Activated T-helper 2 cell treated with anti-CD3 and anti-CD28 coated beads, Interferon-gamma antibody, Interleukin-2, Interleukin-4, amounts not matched to agents 10 μg/mL and 5 μg/mL and 100 μg/mL, durations not matched to agents 14 hours and 24 hours and 36 hours (primary cell): ENCODE measurements at regions not wholly inside any gene's neighbourhood (a gene's known extent, or its start where the extent isn't known, plus 50 kb on each side); places are given as distances from the start of the nearest gene placed in this dataset.
"Not testable (repeated sequence)": the region's sequence is repeated elsewhere in the genome, so short reads cannot be mapped to it uniquely, and the experiment has no call there.

ENCODE experiments used
- DNase-seq: peaks from one replicate; pipeline ENCODE4 v3.0.0; 2021; ENCODE audit warnings: low spot score
- H3K27ac Mint-ChIP-seq: one replicate; pipeline ENCODE4 v1.8.0; 2021; ENCODE audit warnings: mixed read lengths
- H3K27me3 Mint-ChIP-seq: one replicate; pipeline ENCODE4 v1.8.0; 2021; ENCODE audit warnings: low read depth, mixed read lengths
- H3K36me3 Mint-ChIP-seq: one replicate; pipeline ENCODE4 v1.8.0; 2021; ENCODE audit warnings: low read depth, mixed read lengths
- H3K4me1 Mint-ChIP-seq: one replicate; pipeline ENCODE4 v1.8.0; 2021; ENCODE audit warnings: low read depth, mixed read lengths
- H3K4me3 Mint-ChIP-seq: one replicate; pipeline ENCODE4 v1.8.0; 2021; ENCODE audit warnings: low read depth, mild to moderate bottlenecking, moderate library complexity, mixed read lengths
- H3K9me3 Mint-ChIP-seq: one replicate; pipeline ENCODE4 v1.8.0; 2021; ENCODE audit warnings: mixed read lengths
- intact Hi-C: fragments of 100-400 bp; cut with micrococcal nuclease; formaldehyde crosslinking; loops from one replicate; pipeline ENCODE4 v1.15.1; 2023

DNA sequence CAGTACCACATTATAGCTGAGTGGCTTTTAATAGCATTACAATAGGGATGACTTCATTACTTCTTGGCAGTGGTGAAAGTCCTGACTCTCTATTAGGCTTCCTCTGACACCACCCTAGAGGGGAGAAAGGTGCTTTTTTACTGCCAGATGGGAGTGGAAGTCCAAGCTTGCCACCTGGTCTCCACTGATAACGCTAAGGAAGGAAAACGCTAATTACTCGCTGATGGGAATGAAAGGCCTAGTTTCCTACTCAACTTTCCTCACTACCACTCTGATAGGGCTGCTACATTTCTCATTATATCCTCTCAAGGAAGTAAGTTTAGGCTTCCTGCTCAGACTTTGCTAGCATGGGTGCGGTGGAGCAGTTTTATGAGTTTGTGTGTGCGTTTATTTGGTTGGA lies 62.3 kb upstream of the PAGE3 start:
- H3K9me3 Mint-ChIP-seq = no peaks in the 10 kb centered on the region
- no peak overlapping the region for H3K4me3 Mint-ChIP-seq
- H3K27ac Mint-ChIP-seq = no peak overlapping the region
- no peaks in the 10 kb centered on the region for H3K36me3 Mint-ChIP-seq
- H3K4me1 Mint-ChIP-seq = no peaks in the 10 kb centered on the region
- DNase-seq = no peak
- intact Hi-C loops = no loop called here
- no peaks in the 10 kb centered on the region for H3K27me3 Mint-ChIP-seq

DNA sequence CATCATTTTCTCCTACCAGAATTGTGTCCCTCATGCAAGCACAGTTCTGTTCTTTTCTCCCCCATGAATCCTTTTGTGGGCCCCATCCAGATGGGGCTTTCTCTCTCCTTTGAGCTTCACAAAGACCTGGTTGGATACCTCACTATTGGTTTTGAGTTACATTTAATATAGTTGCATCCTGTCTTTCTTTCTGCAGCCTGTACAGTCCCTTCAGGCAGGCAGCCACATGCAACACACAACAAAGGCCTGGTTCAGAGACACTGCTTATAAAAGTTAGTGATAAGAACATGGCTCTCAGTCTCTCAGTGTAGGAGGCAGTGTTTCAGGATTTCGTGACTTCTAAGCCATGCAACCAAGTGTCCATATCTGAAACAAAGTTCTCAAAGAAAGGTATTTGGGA lies 70.6 kb upstream of the PAGE3 start:
- H3K36me3 Mint-ChIP-seq = no peaks in the 10 kb centered on the region
- H3K4me1 Mint-ChIP-seq = no peaks in the 10 kb centered on the region
- no peaks in the 10 kb centered on the region for H3K27me3 Mint-ChIP-seq
- H3K4me3 Mint-ChIP-seq = no peak overlapping the region
- H3K27ac Mint-ChIP-seq = no peak overlapping the region
- no peaks in the 10 kb centered on the region for H3K9me3 Mint-ChIP-seq
- intact Hi-C loops = no loop called here
- no peak for DNase-seq

DNA sequence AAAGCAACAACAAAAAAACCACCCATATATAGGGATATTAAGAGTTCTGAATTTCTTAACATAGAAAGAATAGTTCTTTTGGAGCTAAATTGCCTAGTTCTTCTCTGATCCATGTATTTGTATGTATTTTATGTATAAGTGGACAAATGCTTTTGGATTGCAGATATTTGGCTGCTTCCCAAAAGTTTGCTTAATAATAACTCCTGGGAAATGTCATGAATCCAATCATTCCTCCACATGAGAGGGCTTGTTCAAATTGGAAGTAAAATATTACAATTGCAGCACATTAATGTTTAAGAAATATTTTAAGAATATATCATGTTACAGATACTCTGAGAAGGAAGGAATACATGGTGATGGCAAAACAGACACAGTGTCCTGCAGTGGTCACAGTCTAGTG lies 71.5 kb upstream of the PAGE3 start:
- no peak overlapping the region for H3K4me3 Mint-ChIP-seq

DNA sequence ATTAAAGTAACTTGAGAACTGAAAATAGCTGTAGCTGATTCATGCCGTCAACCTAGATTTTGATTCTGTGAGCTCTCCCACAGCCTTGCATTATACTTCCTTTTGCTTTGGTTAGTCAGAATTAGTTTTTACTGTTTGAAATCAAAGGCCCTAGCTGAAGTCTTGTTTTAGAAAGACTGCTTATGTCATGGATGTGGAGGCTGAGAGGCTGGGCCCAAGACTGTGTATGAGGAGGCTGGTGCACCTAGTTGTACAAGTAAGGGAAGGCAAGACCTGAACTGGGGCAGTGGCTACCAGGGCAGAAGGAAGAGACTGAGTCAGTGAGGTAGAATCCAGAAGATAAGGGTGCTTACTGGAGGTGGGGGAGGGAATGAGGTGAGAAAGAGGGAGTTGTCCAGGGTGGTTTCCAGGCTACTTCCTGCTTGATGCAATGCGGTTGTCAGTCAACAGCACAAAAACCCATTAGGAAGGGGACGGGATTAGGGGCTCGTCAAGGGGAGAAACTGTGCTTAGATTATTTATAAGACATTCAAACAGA lies 76.2 kb upstream of the PAGE3 start:
- Mint-ChIP-seq H3K27me3 (no peaks in the 10 kb centered on the region), H3K27ac (no peak overlapping the region), H3K36me3 (no peaks in the 10 kb centered on the region), H3K9me3 (no peaks in the 10 kb centered on the region), H3K4me3 (no peak overlapping the region), H3K4me1 (peaks cover 6% of the 10 kb centered on the region)
- intact Hi-C loops = no loop called here
- DNase-seq = no peak

More for the DNA sequence above, 71.5 kb upstream of the PAGE3 start:
- no peaks in the 10 kb centered on the region for H3K4me1 Mint-ChIP-seq
- no peaks in the 10 kb centered on the region for H3K36me3 Mint-ChIP-seq
- no peaks in the 10 kb centered on the region for H3K9me3 Mint-ChIP-seq
- intact Hi-C loops = no loop called here
- DNase-seq = no peak
- H3K27me3 Mint-ChIP-seq = no peaks in the 10 kb centered on the region
- no peak overlapping the region for H3K27ac Mint-ChIP-seq

DNA sequence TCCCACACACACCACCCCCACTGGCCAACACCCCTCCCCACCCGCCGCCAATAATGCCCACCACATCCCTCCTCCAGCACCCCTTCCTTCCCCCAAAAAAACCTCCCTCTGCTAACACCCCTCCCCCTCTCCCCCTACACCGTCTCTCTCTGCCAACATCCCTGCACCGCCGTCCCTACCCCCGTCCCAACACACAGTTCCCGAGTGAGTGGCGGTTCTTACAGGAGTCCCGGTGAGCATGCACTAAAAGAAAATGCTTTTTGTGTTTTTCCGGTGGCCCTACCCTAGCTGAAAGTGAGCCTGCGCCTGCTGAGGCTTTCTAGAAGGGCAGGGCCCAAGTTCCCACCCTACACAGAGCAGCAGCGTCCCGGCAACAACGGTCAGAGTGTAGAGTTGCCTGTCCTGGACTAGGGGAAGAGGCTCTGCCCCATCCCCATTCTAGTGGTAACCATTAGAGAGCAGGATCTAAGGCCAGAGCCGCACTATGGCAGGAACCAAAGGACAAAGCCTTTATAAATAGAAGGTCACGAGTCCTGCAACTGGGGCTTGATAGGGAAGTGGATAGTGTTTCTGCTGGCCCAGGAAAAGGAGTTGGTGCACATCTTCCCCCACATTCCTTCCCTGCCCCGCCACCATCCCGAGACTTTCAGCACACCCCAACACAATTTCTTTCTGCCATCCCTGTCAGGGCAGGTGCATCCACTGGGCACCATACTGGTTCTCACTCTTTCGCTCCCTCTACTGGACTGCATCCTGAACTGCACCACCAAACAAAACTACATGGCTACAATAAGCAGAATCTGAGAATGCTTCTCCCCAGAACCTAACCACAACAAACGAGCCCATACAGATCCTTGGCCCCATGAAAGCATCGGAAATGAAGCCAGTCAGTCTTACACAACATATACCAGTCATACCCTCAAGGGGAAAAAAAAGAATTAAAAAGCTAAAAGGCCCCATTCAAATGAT lies 78.1 kb upstream of the PAGE3 start:
- Mint-ChIP-seq H3K4me3 (no peak overlapping the region), H3K27ac (no peak overlapping the region)

DNA sequence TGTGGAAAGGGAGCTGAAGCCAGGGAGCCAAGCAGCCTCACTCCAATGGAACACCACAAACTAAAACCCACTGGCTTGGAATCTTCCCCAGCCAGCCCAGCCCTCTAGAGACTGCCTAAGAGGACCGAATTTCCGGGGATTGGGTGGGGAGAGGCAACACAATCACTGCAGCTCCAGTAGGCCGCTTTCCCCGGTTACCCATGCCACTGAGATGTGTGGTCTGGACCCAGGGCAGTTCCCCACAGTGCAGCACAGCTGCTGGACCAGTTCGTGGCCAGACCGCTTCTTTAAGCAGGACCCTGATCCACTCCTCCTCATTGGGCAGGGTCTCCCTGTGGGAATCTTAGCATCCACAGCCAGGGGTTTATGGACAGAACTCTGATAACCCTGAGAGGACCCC lies 91.9 kb upstream of the PAGE3 start:
- intact Hi-C loops = no loop called here
- Mint-ChIP-seq H3K4me1 (no peaks in the 10 kb centered on the region), H3K36me3 (no peaks in the 10 kb centered on the region), H3K4me3 (no peak overlapping the region), H3K9me3 (peaks cover 5% of the 10 kb centered on the region), H3K27me3 (no peaks in the 10 kb centered on the region), H3K27ac (no peak overlapping the region)
- no peak for DNase-seq

More for the DNA sequence above, 78.1 kb upstream of the PAGE3 start:
- Mint-ChIP-seq H3K36me3 (no peaks in the 10 kb centered on the region), H3K4me1 (peaks cover 6% of the 10 kb centered on the region), H3K27me3 (no peaks in the 10 kb centered on the region), H3K9me3 (no peaks in the 10 kb centered on the region)
- DNase-seq = peak; percentile 10
- intact Hi-C loops = no loop called here

DNA sequence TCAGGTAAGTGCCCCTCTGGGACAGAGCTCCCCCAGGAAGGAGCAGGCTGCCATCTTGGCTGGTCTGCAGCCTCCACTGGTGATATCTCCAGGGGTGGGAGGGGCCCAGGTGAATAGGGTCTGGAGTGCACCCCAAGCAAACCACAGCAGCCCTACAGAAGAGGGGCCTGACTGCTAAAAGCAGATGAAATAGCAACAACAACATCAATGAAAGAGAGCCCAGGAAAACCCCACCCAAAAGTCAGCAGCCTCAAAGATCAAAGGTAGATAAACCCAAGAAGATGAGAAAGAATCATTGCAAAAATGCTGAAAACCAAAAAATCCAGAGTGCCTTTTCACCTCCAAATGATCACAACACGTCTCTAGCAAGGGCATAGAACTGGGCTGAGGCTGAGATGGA lies 92.5 kb upstream of the PAGE3 start:
- H3K36me3 Mint-ChIP-seq = no peaks in the 10 kb centered on the region
- intact Hi-C loops = no loop called here
- no peak overlapping the region for H3K4me3 Mint-ChIP-seq
- peaks cover 5% of the 10 kb centered on the region for H3K9me3 Mint-ChIP-seq
- no peak for DNase-seq
- H3K4me1 Mint-ChIP-seq = no peaks in the 10 kb centered on the region
- no peaks in the 10 kb centered on the region for H3K27me3 Mint-ChIP-seq
- no peak overlapping the region for H3K27ac Mint-ChIP-seq

DNA sequence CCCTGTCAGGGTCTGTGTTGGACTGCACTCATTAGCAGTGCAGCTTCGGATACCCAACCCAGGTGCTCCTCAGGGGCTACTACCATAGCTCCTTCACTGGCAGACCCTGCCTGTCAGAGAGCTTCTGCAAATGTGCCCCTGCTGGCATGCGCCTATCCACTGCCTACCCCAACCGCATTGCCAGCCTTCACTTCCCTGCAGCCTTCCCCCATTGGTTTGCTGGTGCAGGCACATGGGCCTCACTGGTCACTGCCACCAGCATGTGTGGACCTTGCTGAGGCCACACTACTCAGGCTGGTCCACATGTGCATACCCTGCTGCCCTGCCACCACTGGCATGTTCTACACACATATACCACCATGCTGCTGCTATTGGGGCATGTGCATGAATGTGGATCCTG lies 72.5 kb upstream of the MAGEH1 start:
- no peak overlapping the region for H3K4me3 Mint-ChIP-seq
- no peaks in the 10 kb centered on the region for H3K27me3 Mint-ChIP-seq
- intact Hi-C loops = no loop called here
- H3K9me3 Mint-ChIP-seq = peaks cover 3% of the 10 kb centered on the region
- H3K27ac Mint-ChIP-seq = no peak overlapping the region
- H3K36me3 Mint-ChIP-seq = no peaks in the 10 kb centered on the region
- H3K4me1 Mint-ChIP-seq = no peaks in the 10 kb centered on the region
- no peak for DNase-seq

DNA sequence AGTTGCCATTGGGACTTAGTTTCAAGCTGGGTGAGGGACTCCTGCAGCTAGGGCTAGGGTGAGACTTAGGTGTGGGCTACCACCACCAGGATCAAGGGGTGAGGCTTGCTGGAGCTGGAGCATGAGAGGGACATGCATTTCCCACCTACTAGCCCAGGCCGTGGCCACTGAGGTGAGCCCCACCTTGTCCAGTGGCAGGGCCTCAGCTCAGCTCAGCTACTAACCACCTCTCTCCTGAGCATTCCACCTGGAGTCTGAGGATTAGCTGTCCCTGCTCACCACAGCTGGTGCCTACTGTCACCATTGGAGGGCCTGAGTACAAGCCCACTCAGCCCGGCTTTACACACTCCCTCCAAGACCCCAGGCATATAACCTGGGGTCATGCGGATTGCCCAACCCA lies 62.6 kb upstream of the MAGEH1 start:
- Mint-ChIP-seq H3K27me3 (no peaks in the 10 kb centered on the region), H3K4me3 (no peak overlapping the region), H3K36me3 (no peaks in the 10 kb centered on the region), H3K27ac (no peak overlapping the region), H3K4me1 (no peaks in the 10 kb centered on the region), H3K9me3 (peaks cover 4% of the 10 kb centered on the region)
- intact Hi-C loops = no loop called here
- no peak for DNase-seq

DNA sequence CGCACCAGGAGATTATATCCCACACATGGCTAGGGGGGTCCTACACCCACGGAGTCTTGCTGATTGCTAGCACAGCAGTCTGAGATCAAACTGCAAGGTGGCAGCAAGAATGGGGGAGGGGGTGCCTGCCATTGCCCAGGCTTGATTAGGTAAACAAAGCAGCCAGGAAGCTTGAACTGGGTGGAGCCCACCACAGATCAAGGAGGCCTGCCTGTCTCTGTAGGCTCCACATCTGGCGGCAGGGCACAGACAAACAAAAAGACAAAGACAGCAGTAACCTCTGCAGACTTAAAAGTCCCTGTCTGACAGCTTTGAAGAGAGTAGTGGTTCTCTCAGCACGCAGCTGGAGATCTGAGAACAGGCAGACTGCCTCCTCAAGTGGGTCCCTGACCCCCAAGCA lies 55.1 kb upstream of the MAGEH1 start:
- H3K4me3 Mint-ChIP-seq, H3K27ac Mint-ChIP-seq, H3K36me3 Mint-ChIP-seq, H3K9me3 Mint-ChIP-seq, DNase-seq, H3K27me3 Mint-ChIP-seq, H3K4me1 Mint-ChIP-seq, intact Hi-C loops: not testable (repeated sequence)
